Adrenal gland (tissue), 9 donors: ENCODE measurements at regions not wholly inside any gene's neighbourhood (a gene's known extent, or its start where the extent isn't known, plus 50 kb on each side); places are given as distances from the start of the nearest gene placed in this dataset.

Experiments used
- DNase-seq, 7 donors: peaks; one replicate each; pipeline ENCODE4 v3.0.0-alpha.2; 2019 to 2020
- H3K27ac ChIP-seq, 5 donors: fragments of 200-600 bp; sonication (generic) in 4 of 5; 1 replicate in 3 of 5; 2 replicates in 2 of 5; pipeline versions ENCODE4 v1.5.1 to v1.8.0; 2016 to 2020; ENCODE audit warnings: mild to moderate bottlenecking in 1 of 5
- H3K27me3 ChIP-seq: fragments of 200-600 bp; 2 replicates; pipeline ENCODE4 v1.8.0; 2021
- H3K36me3 ChIP-seq, 2 donors: fragments of 200-600 bp; replicated peaks in 1 of 2; 1 replicate in 1 of 2; 2 replicates in 1 of 2; pipeline versions ENCODE4 v1.5.1 to v1.8.0; 2018 to 2022
- H3K4me1 ChIP-seq, 2 donors: fragments of 200-600 bp; replicated peaks in 1 of 2; 1 replicate in 1 of 2; 2 replicates in 1 of 2; pipeline versions ENCODE4 v1.5.1 to v1.8.0; 2018 to 2021
- H3K4me3 ChIP-seq, 4 donors: fragments of 200-600 bp; sonication (generic) in 3 of 4; one replicate each; pipeline ENCODE4 v1.5.1; 2016 to 2018
- H3K9me3 ChIP-seq, 3 donors: fragments of 200-600 bp; sonication (generic) in 1 of 3; replicated peaks in 1 of 3; 1 replicate in 2 of 3; 2 replicates in 1 of 3; pipeline versions ENCODE4 v1.5.1 to v1.8.0; 2016 to 2021
- POLR2A ChIP-seq, 2 donors: fragments of 450-650 bp; IDR thresholded peaks; one replicate each; pipeline ENCODE4 v1.6.1; 2017; ENCODE audit warnings: antibody characterized with exemption in 2 of 2, mild to moderate bottlenecking in 2 of 2, moderate library complexity in 1 of 2
- WGBS, 4 donors: extraction: QIAGEN DNeasy Blood & Tissue Kit in 2 of 4; methylation state at CpG; one replicate each; pipeline versions ENCODE4 v1.1.5 to v1.1.7; 2013 to 2017; 5-methylcytosine and 5-hydroxymethylcytosine counted together
- intact Hi-C, 2 donors: fragments of 100-400 bp; cut with DNase I; formaldehyde crosslinking; loops; one replicate each; pipeline versions ENCODE4 v1.14.1 to v1.15.0; 2022 to 2023
- TF ChIP-seq, protein P1 (sequence below), 6 experiments: fragments of 450-650 bp in 4 of 6; fragments of 200-600 bp in 2 of 6; sonication (generic) in 1 of 6; IDR thresholded peaks; 1 replicate in 5 of 6; 2 replicates in 1 of 6; pipeline versions ENCODE4 v1.5.1 to v1.8.0; 2016 to 2021; ENCODE audit warnings: antibody characterized with exemption in 6 of 6, mild to moderate bottlenecking in 2 of 6, moderate library complexity in 1 of 6
- donor health status: healthy with polysubstance abuse.
- donor health status: Bipolar disorder and iron deficiency.
- donor health status: DM: yes; HTN: yes; CAD: no.
- donor health status: DM: no; HTN: no; CAD: no.
- donor health status: DM: no; HTN: no; CAD: no.

DNA sequence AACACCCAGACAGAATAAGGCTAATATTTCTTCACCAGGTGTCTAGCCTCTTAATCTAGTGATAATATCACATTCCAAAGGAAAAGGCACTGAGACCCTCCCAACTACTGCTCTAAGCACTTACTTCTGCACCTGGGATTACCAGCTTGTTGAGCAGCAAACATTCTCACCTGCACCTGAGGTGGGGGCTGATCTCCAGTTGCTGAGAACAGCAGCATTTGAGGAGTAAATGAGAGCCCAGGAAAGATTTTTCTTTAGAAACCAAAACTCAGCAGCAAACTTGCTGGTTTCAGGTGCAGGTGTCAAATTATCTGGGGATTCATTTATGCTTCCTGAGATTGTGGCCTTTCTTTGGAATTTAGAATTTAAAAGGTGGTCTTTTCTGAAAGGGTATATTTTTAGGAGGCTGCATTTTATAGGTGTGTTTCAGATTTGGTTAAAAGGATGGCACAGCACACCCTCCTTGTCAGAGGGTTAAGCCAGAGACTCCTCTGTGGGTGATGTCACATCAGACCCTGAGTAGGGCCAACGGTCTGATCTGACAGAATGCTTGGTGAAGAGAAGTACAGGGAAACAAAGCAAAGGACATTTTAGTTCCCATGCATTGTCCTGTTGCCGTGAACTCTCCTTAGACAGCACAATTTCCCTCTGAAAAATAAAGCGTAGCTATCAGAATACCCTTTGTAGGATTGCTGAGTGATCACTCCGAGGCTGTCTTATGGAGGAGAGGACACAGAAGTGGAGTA lies 411.0 kb upstream of the ATP11B start:
- no peaks in the 10 kb centered on the region for H3K9me3 ChIP-seq
- TF ChIP-seq, protein P1, sequence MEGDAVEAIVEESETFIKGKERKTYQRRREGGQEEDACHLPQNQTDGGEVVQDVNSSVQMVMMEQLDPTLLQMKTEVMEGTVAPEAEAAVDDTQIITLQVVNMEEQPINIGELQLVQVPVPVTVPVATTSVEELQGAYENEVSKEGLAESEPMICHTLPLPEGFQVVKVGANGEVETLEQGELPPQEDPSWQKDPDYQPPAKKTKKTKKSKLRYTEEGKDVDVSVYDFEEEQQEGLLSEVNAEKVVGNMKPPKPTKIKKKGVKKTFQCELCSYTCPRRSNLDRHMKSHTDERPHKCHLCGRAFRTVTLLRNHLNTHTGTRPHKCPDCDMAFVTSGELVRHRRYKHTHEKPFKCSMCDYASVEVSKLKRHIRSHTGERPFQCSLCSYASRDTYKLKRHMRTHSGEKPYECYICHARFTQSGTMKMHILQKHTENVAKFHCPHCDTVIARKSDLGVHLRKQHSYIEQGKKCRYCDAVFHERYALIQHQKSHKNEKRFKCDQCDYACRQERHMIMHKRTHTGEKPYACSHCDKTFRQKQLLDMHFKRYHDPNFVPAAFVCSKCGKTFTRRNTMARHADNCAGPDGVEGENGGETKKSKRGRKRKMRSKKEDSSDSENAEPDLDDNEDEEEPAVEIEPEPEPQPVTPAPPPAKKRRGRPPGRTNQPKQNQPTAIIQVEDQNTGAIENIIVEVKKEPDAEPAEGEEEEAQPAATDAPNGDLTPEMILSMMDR (IDR thresholded peaks at IDR 0.05): no peak
- TF ChIP-seq POLR2A (IDR thresholded peaks at IDR 0.05): no peak
- intact Hi-C loops: no loop called here
- H3K27me3 ChIP-seq: no peaks in the 10 kb centered on the region
- 61 to 81% (median 76%) methylated on average over 4 of the region's 4 CpGs for WGBS, 4 donors
- H3K27ac ChIP-seq: no peak overlapping the region
- DNase-seq: no peak
- no peak overlapping the region for H3K4me3 ChIP-seq
- no peaks in the 10 kb centered on the region for H3K4me1 ChIP-seq
- H3K36me3 ChIP-seq: no peaks in the 10 kb centered on the region

DNA sequence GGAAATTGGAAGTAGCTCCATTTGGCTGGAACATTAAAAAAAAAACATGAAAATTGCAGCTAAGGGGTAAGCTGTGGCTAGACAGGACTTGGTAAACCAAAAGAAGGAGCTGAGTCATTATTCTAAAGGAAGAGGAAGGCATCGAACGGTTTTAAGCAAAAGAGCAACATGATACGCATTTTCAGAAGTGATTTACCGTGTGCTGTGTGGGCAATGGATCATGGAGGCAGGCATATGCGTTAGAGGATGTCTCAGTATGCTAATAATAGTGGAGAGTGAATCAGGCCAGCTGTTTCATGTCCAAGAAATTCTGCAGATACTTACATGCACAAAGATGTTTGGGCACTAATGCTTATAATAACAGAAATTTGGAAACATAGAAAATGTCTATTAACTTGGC lies 409.1 kb upstream of the ATP11B start:
- no peak overlapping the region for H3K27ac ChIP-seq
- H3K27me3 ChIP-seq: no peaks in the 10 kb centered on the region
- H3K4me3 ChIP-seq: no peak overlapping the region
- H3K9me3 ChIP-seq: no peaks in the 10 kb centered on the region
- TF ChIP-seq POLR2A (IDR thresholded peaks at IDR 0.05): no peak
- TF ChIP-seq, protein P1 (IDR thresholded peaks at IDR 0.05): no peak
- H3K4me1 ChIP-seq: no peaks in the 10 kb centered on the region
- intact Hi-C loops: no loop called here
- 40 to 46% (median 41%) methylated on average over 5 of the region's 5 CpGs for WGBS, 4 donors
- no peaks in the 10 kb centered on the region for H3K36me3 ChIP-seq
- DNase-seq: no peak

DNA sequence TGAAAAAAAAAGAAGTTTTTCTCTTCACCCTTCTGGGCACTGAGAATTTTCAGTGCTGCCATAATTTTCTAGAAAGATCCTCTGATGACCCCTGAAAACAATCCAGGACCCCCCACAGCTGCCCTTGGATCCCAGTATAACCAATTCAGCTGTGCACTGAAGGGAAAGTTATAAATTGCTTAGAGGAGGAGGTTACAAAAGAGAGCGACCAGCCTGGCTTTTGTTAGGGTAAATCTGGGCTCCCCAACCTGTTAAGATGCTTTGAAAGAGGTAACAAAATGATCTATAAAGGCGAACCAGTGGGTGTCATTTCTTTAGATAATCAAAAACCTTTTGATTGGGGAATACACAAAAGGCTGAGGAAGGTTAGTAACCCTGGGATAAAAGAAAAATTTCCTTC lies 407.9 kb upstream of the ATP11B start:
- 58 to 68% (median 59%) methylated on average over 2 of the region's 2 CpGs for WGBS, 4 donors
- no peaks in the 10 kb centered on the region for H3K9me3 ChIP-seq
- no peak for DNase-seq
- no peak overlapping the region for H3K4me3 ChIP-seq
- H3K27me3 ChIP-seq: no peaks in the 10 kb centered on the region
- no peaks in the 10 kb centered on the region for H3K4me1 ChIP-seq
- H3K27ac ChIP-seq: no peak overlapping the region
- H3K36me3 ChIP-seq: no peaks in the 10 kb centered on the region
- TF ChIP-seq POLR2A (IDR thresholded peaks at IDR 0.05): no peak
- TF ChIP-seq, protein P1 (IDR thresholded peaks at IDR 0.05): no peak
- intact Hi-C loops: no loop called here

DNA sequence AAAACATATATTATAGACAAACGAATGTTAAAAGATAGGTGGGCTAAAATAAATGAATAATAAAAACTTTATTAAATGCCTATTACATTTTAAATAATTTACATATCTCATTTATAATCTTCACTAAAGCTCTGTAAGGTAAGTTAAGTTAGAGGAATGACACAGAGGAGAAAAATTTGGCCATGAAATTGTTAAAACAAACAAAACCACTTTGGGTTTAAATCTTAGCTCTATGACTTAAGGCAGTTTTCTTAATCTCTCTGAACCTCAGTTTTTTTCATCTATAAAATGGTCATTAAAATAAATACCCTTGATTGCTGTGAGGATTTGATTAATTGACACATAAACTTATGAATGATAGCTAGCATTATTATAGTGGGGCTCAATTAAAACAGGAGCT lies 404.8 kb upstream of the ATP11B start:
- no peaks in the 10 kb centered on the region for H3K4me1 ChIP-seq
- H3K27me3 ChIP-seq: no peaks in the 10 kb centered on the region
- no peak for DNase-seq
- H3K9me3 ChIP-seq: no peaks in the 10 kb centered on the region
- H3K4me3 ChIP-seq: no peak overlapping the region
- TF ChIP-seq, protein P1 (IDR thresholded peaks at IDR 0.05): no peak
- no peak for TF ChIP-seq POLR2A (IDR thresholded peaks at IDR 0.05)
- intact Hi-C loops: no loop called here
- no peaks in the 10 kb centered on the region for H3K36me3 ChIP-seq
- H3K27ac ChIP-seq: no peak overlapping the region
- WGBS, 4 donors: 60 to 76% (median 66%) methylated on average over 1 of the region's 1 CpG
